ENCODE measurements at regions not wholly inside any gene's neighbourhood (a gene's known extent, or its start where the extent isn't known, plus 50 kb on each side); places are given as distances from the start of the nearest gene placed in this dataset.

DNA sequence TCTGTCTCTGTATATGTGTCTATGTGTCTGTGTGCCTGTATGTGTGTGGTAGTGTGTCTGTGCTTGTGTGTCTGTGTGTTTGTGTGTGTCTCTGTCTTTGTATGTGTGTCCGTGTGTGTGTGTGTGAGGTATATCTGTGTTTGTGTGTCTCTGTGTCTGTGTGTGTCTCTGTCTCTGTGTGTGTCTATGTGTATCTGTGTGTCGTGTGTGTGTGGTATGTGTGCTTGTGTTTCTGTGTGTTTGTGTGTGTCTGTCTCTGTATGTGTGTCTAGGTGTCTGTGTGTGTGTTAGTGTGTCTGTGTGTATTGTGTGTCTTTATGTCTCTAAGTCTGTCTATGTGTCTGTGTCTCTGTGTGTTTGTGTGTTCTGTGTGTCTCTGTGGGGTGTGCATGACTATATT, 158.6 kb downstream of the TMEM121 start:
- TF ChIP-seq, protein P1, sequence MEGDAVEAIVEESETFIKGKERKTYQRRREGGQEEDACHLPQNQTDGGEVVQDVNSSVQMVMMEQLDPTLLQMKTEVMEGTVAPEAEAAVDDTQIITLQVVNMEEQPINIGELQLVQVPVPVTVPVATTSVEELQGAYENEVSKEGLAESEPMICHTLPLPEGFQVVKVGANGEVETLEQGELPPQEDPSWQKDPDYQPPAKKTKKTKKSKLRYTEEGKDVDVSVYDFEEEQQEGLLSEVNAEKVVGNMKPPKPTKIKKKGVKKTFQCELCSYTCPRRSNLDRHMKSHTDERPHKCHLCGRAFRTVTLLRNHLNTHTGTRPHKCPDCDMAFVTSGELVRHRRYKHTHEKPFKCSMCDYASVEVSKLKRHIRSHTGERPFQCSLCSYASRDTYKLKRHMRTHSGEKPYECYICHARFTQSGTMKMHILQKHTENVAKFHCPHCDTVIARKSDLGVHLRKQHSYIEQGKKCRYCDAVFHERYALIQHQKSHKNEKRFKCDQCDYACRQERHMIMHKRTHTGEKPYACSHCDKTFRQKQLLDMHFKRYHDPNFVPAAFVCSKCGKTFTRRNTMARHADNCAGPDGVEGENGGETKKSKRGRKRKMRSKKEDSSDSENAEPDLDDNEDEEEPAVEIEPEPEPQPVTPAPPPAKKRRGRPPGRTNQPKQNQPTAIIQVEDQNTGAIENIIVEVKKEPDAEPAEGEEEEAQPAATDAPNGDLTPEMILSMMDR (IDR thresholded peaks at IDR 0.05; ENCODE audit: insufficient read depth, low read length): no peak
- no peak for TF ChIP-seq GABPA (IDR thresholded peaks at IDR 0.05; ENCODE audit: low read depth)
- TF ChIP-seq POLR2AphosphoS5 (IDR thresholded peaks at IDR 0.05; ENCODE audit: low read depth): no peak
